H9 (cell line): ENCODE measurements at regions not wholly inside any gene's neighbourhood (a gene's known extent, or its start where the extent isn't known, plus 50 kb on each side); places are given as distances from the start of the nearest gene placed in this dataset.

ENCODE experiments used
- DNase-seq: peaks from one replicate; pipeline ENCODE4 v3.0.0-alpha.2; 2017
- H2AFZ ChIP-seq: one replicate; pipeline ENCODE4 v1.6.1; 2013; ENCODE audit warnings: mild to moderate bottlenecking, low read length, control low read depth, moderate library complexity
- H2AK5ac ChIP-seq: 2 replicates; pipeline ENCODE4 v1.6.1; 2013; ENCODE audit warnings: low read length, control low read depth, mixed read lengths; ENCODE audit not compliant: insufficient read length
- H2BK120ac ChIP-seq: one replicate; pipeline ENCODE4 v1.6.1; 2013; ENCODE audit warnings: low read depth, mild to moderate bottlenecking, low read length, control low read depth, inconsistent platforms; ENCODE audit not compliant: poor library complexity, severe bottlenecking
- H2BK12ac ChIP-seq: 2 replicates; pipeline ENCODE4 v1.6.1; 2013; ENCODE audit warnings: low read length, control low read depth, mixed read lengths, low read depth; ENCODE audit not compliant: insufficient read length
- H2BK15ac ChIP-seq: 2 replicates; pipeline ENCODE4 v1.6.1; 2013; ENCODE audit warnings: low read depth, low read length, control low read depth
- H2BK20ac ChIP-seq: one replicate; pipeline ENCODE4 v1.6.1; 2013; ENCODE audit warnings: low read depth, mild to moderate bottlenecking, low read length, control low read depth, inconsistent platforms; ENCODE audit not compliant: poor library complexity, severe bottlenecking
- H2BK5ac ChIP-seq: 2 replicates; pipeline ENCODE4 v1.6.1; 2013; ENCODE audit warnings: low read length, control low read depth, mixed read lengths; ENCODE audit not compliant: insufficient read length
- H3K14ac ChIP-seq: 2 replicates; pipeline ENCODE4 v1.6.1; 2013; ENCODE audit warnings: low read length, control low read depth; ENCODE audit not compliant: insufficient read depth
- H3K18ac ChIP-seq: 2 replicates; pipeline ENCODE4 v1.6.1; 2013; ENCODE audit warnings: low read depth, mild to moderate bottlenecking, mixed read lengths, low read length, control low read depth; ENCODE audit not compliant: insufficient read length
- H3K23ac ChIP-seq: 2 replicates; pipeline ENCODE4 v1.6.1; 2013; ENCODE audit warnings: low read length, control low read depth, mixed read lengths, low read depth; ENCODE audit not compliant: insufficient read length
- H3K23me2 ChIP-seq: 2 replicates; pipeline ENCODE4 v1.6.1; 2013; ENCODE audit warnings: low read depth, mild to moderate bottlenecking, mixed read lengths, low read length, control low read depth; ENCODE audit not compliant: insufficient read length, poor library complexity, severe bottlenecking
- H3K27ac ChIP-seq: 2 replicates; pipeline ENCODE4 v1.5.1; 2013; ENCODE audit warnings: low read length, control low read depth, mixed read lengths, low read depth; ENCODE audit not compliant: insufficient read length
- H3K27me3 ChIP-seq: 2 replicates; pipeline ENCODE4 v1.6.1; 2013; ENCODE audit warnings: low read length, control low read depth, inconsistent platforms; ENCODE audit not compliant: insufficient read depth
- H3K4ac ChIP-seq: 2 replicates; pipeline ENCODE4 v1.6.1; 2013; ENCODE audit warnings: low read depth, mild to moderate bottlenecking, control low read depth, inconsistent platforms, low read length, moderate library complexity
- H3K4me1 ChIP-seq: 2 replicates; pipeline ENCODE4 v1.6.1; 2013; ENCODE audit warnings: low read length, control low read depth, inconsistent platforms; ENCODE audit not compliant: insufficient read depth
- H3K4me2 ChIP-seq: 2 replicates; pipeline ENCODE4 v1.6.1; 2013; ENCODE audit warnings: low read length, control low read depth, mixed read lengths; ENCODE audit not compliant: insufficient read length, insufficient read depth
- H3K56ac ChIP-seq: 2 replicates; pipeline ENCODE4 v1.6.1; 2013; ENCODE audit warnings: low read depth, mild to moderate bottlenecking, mixed read lengths, low read length, control low read depth; ENCODE audit not compliant: insufficient read length
- H3K79me1 ChIP-seq: 2 replicates; pipeline ENCODE4 v1.6.1; 2013; ENCODE audit warnings: low read depth, mild to moderate bottlenecking, moderate library complexity, low read length, control low read depth, inconsistent platforms; ENCODE audit not compliant: insufficient read depth, poor library complexity, severe bottlenecking
- H3K79me2 ChIP-seq: 2 replicates; pipeline ENCODE4 v1.6.1; 2013; ENCODE audit warnings: low read length, control low read depth, inconsistent platforms; ENCODE audit not compliant: insufficient read depth
- H3K9ac ChIP-seq: 2 replicates; pipeline ENCODE4 v1.6.1; 2013; ENCODE audit warnings: low read length, control low read depth, mixed read lengths; ENCODE audit not compliant: insufficient read length; ENCODE audit errors: extremely low read depth
- H3K9me3 ChIP-seq: one replicate; pipeline ENCODE4 v1.6.1; 2013; ENCODE audit warnings: low read depth, low read length, inconsistent platforms; ENCODE audit not compliant: control insufficient read depth
- H3T11ph ChIP-seq: one replicate; pipeline ENCODE4 v1.6.1; 2013; ENCODE audit warnings: mild to moderate bottlenecking, low read length, control low read depth, inconsistent platforms
- H4K20me1 ChIP-seq: one replicate; pipeline ENCODE4 v1.6.1; 2013; ENCODE audit not compliant: control insufficient read depth, insufficient read length, insufficient read depth
- H4K5ac ChIP-seq: 2 replicates; pipeline ENCODE4 v1.6.1; 2013; ENCODE audit warnings: low read depth, mild to moderate bottlenecking, mixed read lengths, low read length, control low read depth; ENCODE audit not compliant: insufficient read length
- H4K8ac ChIP-seq: replicated peaks from 2 replicates; pipeline ENCODE4 v1.6.1; 2013; ENCODE audit warnings: low read length, control low read depth, mixed read lengths, low read depth; ENCODE audit not compliant: insufficient read length
- H4K91ac ChIP-seq: 2 replicates; pipeline ENCODE4 v1.6.1; 2013; ENCODE audit warnings: low read depth, mild to moderate bottlenecking, moderate library complexity, mixed read lengths, low read length, control low read depth; ENCODE audit not compliant: insufficient read length
- H3K27ac Mint-ChIP-seq, 3 experiments: 2 replicates in 2 of 3; 3 replicates in 1 of 3; pipeline ENCODE4 v1.8.0; 2020 to 2021; ENCODE audit warnings: mixed read lengths in 3 of 3, mild to moderate bottlenecking in 1 of 3, moderate library complexity in 1 of 3
- H3K27me3 Mint-ChIP-seq: 2 replicates; pipeline ENCODE4 v1.8.0; 2021; ENCODE audit warnings: low read depth, mild to moderate bottlenecking, moderate library complexity, mixed read lengths
- H3K36me3 Mint-ChIP-seq, 3 experiments: 2 replicates in 2 of 3; 3 replicates in 1 of 3; pipeline ENCODE4 v1.8.0; 2020 to 2021; ENCODE audit warnings: low read depth in 3 of 3, mixed read lengths in 3 of 3; ENCODE audit not compliant: insufficient read depth in 1 of 3
- H3K4me1 Mint-ChIP-seq, 2 experiments: 2 replicates each; pipeline ENCODE4 v1.8.0; 2020; ENCODE audit warnings: mixed read lengths in 2 of 2
- H3K4me3 Mint-ChIP-seq, 2 experiments: 2 replicates in 1 of 2; 3 replicates in 1 of 2; pipeline ENCODE4 v1.8.0; 2020 to 2021; ENCODE audit warnings: mild to moderate bottlenecking in 2 of 2, mixed read lengths in 2 of 2, moderate library complexity in 1 of 2
- H3K9me3 Mint-ChIP-seq, 2 experiments: 2 replicates in 1 of 2; 3 replicates in 1 of 2; pipeline ENCODE4 v1.8.0; 2020; ENCODE audit warnings: mild to moderate bottlenecking in 2 of 2, mixed read lengths in 2 of 2, moderate library complexity in 1 of 2
- TF ChIP-seq, protein P1 (sequence below): fragments of 200-600 bp; sonication (generic); conservative IDR thresholded peaks from 3 replicates; pipeline ENCODE4 v1.8.0; 2021; ENCODE audit warnings: antibody characterized with exemption, mild to moderate bottlenecking

DNA sequence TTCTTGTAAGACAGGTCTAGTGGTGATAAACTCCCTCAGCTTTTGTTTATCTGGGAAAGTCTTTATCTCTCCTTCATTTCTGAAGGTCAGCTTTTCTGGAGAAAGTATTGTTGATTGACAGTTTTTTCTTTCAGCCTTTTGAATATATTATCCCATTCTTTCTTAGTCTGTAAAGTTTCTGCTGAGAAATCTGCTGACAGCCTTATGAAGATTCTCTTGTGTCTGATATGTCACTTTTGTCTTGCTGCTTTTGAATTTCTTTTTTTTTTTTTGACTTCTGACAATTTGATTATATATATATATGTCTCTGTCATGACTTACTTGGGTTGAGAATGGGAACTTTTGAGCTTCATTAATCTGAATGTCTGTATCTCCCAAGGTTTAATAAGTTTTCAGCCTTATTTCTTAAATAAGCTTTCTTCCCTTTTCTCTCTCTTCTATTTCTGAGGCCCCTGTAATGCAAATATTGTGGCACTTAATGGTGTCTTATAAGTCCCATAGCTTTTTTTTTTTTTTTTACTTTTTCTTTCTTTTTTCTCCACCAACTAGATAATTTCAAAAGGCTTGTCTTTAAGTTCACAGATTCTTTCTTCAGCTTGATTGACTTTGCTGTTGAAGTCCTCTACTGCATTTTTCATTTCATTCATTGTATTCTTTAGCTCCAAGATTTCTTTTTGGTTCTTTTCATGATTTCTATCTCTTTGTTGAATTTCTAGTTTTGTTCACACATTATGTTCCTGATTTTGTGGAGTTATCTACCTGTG is 81.4 kb upstream of the IL6 start:
- H3K9me3 ChIP-seq = peaks cover 12% of the 10 kb centered on the region

More for the DNA sequence above, 81.4 kb upstream of the IL6 start:
- no peak overlapping the region for H3K4ac ChIP-seq
- no peak overlapping the region for H4K8ac ChIP-seq
- Mint-ChIP-seq H3K27me3 (no peaks in the 10 kb centered on the region), H3K36me3 (peaks cover 11 to 65% (median 58%) of the 10 kb centered on the region in 3 experiments), H3K4me3 (no peak overlapping the region), H3K27ac (no peak overlapping the region), H3K4me1 (no peaks in the 10 kb centered on the region), H3K9me3 (peaks cover 67 to 70% of the 10 kb centered on the region in 2 experiments)
- no peak overlapping the region for H2AK5ac ChIP-seq
- no peaks in the 10 kb centered on the region for H3K79me1 ChIP-seq
- no peak overlapping the region for H4K91ac ChIP-seq
- H3T11ph ChIP-seq = no peak overlapping the region
- H2BK120ac ChIP-seq = no peak overlapping the region
- H2BK12ac ChIP-seq = no peak overlapping the region
- TF ChIP-seq, protein P1, sequence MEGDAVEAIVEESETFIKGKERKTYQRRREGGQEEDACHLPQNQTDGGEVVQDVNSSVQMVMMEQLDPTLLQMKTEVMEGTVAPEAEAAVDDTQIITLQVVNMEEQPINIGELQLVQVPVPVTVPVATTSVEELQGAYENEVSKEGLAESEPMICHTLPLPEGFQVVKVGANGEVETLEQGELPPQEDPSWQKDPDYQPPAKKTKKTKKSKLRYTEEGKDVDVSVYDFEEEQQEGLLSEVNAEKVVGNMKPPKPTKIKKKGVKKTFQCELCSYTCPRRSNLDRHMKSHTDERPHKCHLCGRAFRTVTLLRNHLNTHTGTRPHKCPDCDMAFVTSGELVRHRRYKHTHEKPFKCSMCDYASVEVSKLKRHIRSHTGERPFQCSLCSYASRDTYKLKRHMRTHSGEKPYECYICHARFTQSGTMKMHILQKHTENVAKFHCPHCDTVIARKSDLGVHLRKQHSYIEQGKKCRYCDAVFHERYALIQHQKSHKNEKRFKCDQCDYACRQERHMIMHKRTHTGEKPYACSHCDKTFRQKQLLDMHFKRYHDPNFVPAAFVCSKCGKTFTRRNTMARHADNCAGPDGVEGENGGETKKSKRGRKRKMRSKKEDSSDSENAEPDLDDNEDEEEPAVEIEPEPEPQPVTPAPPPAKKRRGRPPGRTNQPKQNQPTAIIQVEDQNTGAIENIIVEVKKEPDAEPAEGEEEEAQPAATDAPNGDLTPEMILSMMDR = no peak
- no peak for DNase-seq
- no peaks in the 10 kb centered on the region for H4K20me1 ChIP-seq
- no peak overlapping the region for H2BK5ac ChIP-seq
- no peak overlapping the region for H3K27ac ChIP-seq
- H3K4me2 ChIP-seq = no peak overlapping the region
- no peak overlapping the region for H3K56ac ChIP-seq
- no peaks in the 10 kb centered on the region for H3K23me2 ChIP-seq
- no peak overlapping the region for H3K18ac ChIP-seq
- no peak overlapping the region for H3K14ac ChIP-seq
- no peak overlapping the region for H2BK20ac ChIP-seq
- no peaks in the 10 kb centered on the region for H3K27me3 ChIP-seq
- no peaks in the 10 kb centered on the region for H3K4me1 ChIP-seq
- H3K9ac ChIP-seq = no peak overlapping the region
- H2AFZ ChIP-seq = no peak overlapping the region
- no peak overlapping the region for H3K23ac ChIP-seq
- no peak overlapping the region for H4K5ac ChIP-seq
- no peak overlapping the region for H2BK15ac ChIP-seq
- H3K79me2 ChIP-seq = no peaks in the 10 kb centered on the region
